Fibroblast of skin of right quadriceps (primary cell): ENCODE measurements at regions not wholly inside any gene's neighbourhood (a gene's known extent, or its start where the extent isn't known, plus 50 kb on each side); places are given as distances from the start of the nearest gene placed in this dataset.
"Not testable (repeated sequence)": the region's sequence is repeated elsewhere in the genome, so short reads cannot be mapped to it uniquely, and the experiment has no call there.

ENCODE experiments used
- DNase-seq: peaks from one replicate; pipeline ENCODE4 v3.0.0-alpha.2; 2013

GRCh38 chr18:70636991-70637390 lies 348.1 kb downstream of the SOCS6 start:
- peak; percentile 32 for DNase-seq

GRCh38 chr18:70634576-70635147 lies 345.8 kb downstream of the SOCS6 start:
- peak; percentile 3 for DNase-seq

GRCh38 chr18:70627182-70627802 lies 338.4 kb downstream of the SOCS6 start:
- DNase-seq = no peak

- no peak for DNase-seq
Measured at GRCh38 chr18:70622622-70623419, 334.0 kb downstream of the SOCS6 start.

- no peak for DNase-seq
Measured at GRCh38 chr18:70621710-70622109, 332.9 kb downstream of the SOCS6 start.

GRCh38 chr18:70620837-70621612 lies 332.2 kb downstream of the SOCS6 start:
- no peak for DNase-seq

- no peak for DNase-seq
Measured at GRCh38 chr18:70617020-70617763, 328.3 kb downstream of the SOCS6 start.

GRCh38 chr18:70600225-70600925 lies 311.5 kb downstream of the SOCS6 start:
- DNase-seq = no peak

GRCh38 chr18:70598406-70598805 lies 309.6 kb downstream of the SOCS6 start:
- DNase-seq = no peak

- DNase-seq = no peak
Measured at GRCh38 chr18:70582981-70583380, 294.1 kb downstream of the SOCS6 start.

GRCh38 chr18:70578480-70578879 lies 289.6 kb downstream of the SOCS6 start:
- DNase-seq = no peak

- DNase-seq = no peak
Measured at GRCh38 chr18:70577023-70577420, 288.2 kb downstream of the SOCS6 start.

GRCh38 chr18:70576276-70577022 lies 287.6 kb downstream of the SOCS6 start:
- DNase-seq = no peak

GRCh38 chr18:70574951-70575350 lies 286.1 kb downstream of the SOCS6 start:
- DNase-seq = not testable (repeated sequence)

- not testable (repeated sequence) for DNase-seq
Measured at GRCh38 chr18:70569647-70570046, 280.8 kb downstream of the SOCS6 start.

- DNase-seq = no peak
Measured at GRCh38 chr18:70559446-70559845, 270.6 kb downstream of the SOCS6 start.

- DNase-seq = no peak
Measured at GRCh38 chr18:70558371-70558770, 269.5 kb downstream of the SOCS6 start.

GRCh38 chr18:70554854-70555445 lies 266.1 kb downstream of the SOCS6 start:
- DNase-seq = no peak

- no peak for DNase-seq
Measured at GRCh38 chr18:70553936-70554260, 265.1 kb downstream of the SOCS6 start.

- DNase-seq = no peak
Measured at GRCh38 chr18:70553245-70553935, 264.5 kb downstream of the SOCS6 start.
